Activated CD4-positive, alpha-beta T cell treated with anti-CD3 and anti-CD28 coated beads, Interleukin-2, amount 50 U/mL, for 48 hours (primary cell): ENCODE measurements at regions not wholly inside any gene's neighbourhood (a gene's known extent, or its start where the extent isn't known, plus 50 kb on each side); places are given as distances from the start of the nearest gene placed in this dataset.
"Not testable (repeated sequence)": the region's sequence is repeated elsewhere in the genome, so short reads cannot be mapped to it uniquely, and the experiment has no call there.

Experiments used
- DNase-seq, 2 experiments: peaks; one replicate each; pipeline ENCODE4 v3.0.0-alpha.2; 2020

DNA sequence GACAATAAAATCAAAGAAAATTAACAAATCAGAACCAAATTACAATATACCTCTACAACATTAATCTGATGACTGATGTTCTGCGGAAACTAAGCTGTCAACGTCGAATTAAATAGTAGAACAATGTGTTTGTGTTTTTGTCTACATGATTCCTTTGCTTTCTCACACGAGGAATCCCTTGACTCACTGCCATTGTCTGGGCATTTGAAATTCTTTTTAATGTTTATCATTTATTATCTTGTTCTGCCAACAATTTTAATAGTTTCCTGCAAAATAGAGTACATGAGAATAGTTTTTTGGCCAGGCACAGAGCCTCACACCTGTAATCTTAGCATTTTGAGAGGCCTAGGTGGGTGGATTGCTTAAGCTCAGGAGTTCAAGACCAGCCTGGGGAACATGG lies 76.6 kb upstream of the KRAS start:
- DNase-seq = no peak

DNA sequence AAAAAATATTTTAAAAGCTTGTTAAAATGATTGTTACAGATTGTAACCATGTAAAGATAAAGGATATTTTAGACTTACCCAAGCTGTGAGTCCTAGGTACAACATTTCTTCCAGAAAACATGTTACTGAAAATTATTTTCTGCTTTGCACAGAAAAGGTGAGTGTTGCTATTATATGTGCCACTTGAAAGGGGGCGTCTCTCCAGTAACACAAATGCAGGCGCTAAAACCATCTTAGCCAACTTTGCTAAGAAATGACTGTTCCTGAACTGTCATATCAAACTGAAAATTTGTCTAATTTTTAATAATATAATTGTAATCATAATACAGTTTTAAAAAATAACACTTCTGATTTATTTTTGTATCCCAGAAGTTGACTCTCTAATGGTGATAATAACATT lies 75.6 kb upstream of the KRAS start:
- no peak for DNase-seq

DNA sequence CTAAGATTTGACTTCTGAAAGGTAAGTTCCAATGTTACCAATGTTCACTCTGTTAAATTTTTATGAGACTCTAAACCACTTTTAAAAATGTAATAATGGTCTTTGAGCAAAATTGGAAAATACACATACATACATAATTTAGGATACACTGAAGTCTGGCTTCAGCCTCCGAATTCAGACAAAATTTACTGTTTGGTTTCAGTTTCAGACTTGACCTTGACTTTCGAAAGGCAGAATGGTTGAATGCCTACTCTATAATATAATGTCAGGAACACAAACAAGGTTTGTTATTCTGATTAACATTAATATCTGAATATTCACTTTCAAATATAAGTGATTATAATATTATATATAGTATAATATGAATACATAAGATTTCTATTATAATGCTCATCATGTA lies 74.1 kb upstream of the KRAS start:
- DNase-seq = no peak

DNA sequence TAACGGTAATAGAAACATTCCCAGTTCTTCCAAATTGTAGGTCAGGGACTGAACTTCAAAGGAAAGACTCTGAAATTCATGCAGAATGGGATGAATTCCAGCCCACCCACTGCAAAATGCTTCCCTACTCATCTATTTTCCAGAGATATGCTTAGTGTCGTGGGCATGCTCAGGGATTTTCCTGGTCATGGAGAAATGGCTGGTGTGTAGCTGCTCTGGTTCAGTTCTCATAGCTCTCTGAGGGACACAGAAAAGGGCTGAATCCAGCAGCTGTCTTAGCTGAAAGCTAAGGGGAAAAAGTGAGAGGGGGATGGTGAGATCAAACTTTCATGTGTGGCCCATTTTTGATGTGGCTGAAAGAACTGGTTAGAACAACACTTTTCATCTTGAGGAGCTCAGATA lies 72.9 kb upstream of the KRAS start:
- DNase-seq = no peak

DNA sequence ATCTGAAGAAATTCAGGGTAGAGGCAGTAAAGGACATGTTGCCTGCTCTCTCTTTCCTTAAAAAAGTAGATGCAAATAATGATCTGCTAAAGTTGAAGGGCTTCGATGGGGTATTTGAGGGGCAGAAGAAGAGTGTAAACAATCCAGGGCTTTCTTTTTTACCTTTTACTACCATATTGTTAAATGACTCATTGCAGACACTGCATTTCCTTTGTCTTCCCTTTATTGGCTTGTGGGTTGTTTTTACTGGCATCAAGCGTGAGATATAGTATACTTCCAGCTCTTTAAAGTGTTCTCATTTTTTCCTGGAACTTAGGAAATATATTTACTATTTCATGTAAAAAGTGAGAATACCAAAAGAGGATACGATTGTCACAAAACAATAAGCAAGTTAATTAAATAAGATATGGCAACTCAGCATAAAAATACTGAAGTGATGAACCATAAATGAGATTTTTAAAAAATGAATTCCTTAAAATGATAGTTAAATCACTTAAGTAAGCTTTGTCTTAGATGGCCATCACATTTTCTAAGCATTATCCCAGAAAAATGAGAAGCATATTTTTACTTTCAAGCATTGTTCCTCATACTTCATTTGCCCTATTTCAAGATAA lies 72.3 kb upstream of the KRAS start:
- DNase-seq = no peak

DNA sequence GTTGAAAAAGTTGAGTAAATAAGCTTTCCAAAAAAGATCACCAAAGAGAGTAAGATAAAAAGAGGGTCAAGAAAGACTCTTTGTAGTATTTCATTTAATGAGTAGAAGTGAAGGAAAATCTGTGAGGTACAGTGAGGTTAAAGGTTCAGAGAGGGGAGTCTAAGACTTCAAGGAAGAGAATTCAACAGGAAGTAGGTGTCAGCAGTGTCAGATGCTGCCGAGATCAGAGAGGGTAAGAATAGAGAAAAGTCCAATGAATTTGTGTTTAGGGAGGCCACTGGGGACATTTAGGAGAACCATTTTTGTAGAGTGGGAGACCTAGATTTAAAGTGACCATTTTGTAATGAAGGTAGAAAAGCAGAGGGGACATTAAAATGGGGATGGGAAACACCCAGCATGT lies 71.6 kb upstream of the KRAS start:
- no peak for DNase-seq

DNA sequence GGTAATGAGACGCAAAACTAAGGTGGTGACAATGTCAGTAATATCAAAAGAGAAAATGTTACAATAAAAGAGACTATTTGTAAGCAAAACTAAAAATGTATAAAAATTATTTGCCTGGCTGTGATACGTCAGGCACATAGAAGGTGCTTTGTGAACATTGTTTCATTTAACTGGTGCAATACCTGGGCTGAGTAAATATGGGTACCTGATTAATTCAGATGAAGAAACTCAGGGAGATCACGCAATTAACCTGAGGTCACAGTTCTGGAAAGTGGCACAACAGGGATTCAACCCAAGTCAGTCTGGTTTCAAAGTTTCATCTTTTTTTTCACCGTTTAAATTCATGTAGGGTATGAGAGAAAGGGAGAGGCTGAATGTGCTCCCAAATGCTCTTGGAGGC lies 71.0 kb upstream of the KRAS start:
- no peak for DNase-seq

DNA sequence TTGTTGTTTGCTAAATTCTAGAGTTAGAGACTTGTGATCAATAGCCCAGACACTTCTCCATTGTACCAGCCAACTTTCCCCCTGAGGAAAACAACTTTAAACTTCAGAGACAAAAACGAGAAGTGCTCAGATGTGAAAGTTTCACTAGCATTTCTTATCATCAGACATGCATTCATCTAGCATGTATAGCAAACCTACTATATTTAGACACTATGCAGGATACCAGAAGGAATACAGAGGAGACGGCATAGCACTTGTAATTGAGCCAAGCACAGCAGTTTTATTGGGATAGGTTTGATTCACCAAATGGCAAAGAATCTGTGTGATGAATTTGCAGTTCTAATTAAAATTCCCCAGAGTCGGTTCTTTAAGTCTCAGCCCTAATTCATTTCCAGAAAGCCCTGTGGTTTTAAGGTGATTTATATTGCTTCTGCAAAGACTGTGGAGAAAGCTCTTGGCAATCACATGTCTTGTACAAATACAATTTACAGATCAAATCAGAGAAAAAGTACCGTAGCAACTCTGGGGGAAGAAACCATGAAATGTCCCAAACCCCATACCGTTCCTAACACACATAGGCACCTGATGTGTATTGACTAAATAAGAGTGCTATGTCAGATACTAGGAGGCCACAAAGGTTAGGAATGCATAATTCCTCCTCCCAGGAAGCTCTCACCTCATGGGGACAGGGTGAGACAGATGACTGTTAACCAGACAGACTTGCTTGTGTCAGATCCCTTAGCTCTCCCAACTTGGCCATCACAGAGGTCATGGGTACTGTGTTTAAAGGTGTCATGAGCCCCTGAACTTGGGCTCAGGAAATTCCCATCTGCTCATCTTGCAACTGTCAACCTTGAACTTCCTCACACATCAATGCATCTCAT lies 69.6 kb upstream of the KRAS start:
- peak in 1 of 2 experiments; percentile 24 for DNase-seq

DNA sequence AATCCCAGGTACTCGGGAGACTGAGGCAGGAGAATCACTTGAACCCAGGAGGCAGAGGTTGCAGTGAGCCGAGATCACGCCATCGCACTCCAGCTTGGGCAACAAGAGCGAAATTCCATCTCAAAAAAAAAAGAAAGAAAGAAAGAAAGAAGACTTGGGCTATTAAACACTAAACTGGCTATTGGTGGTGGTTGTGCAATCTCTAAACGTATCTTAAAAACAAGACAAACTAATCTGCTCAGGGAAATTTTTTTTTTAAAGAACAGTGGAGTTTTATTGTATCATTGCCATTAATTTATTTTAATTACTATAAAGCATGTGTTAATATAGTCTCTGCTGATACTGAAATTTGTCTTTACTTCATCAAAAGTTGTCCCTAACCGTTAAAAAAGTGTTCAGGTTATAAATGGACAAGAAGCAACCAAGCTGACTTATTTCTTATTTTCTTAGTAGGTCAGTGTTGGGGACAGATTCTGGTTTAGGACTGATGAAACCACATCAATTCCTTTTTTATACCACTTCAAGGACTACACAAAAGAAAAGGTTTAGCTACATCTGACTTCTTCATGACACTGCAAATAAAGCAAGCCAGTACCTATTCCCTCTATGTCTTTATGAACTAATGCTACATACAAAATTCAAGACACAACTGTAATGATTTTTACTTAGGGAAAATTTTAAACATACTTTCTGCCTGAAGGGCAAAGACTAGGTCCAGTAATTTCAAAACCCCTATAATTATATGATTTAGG lies 68.7 kb upstream of the KRAS start:
- DNase-seq = no peak

DNA sequence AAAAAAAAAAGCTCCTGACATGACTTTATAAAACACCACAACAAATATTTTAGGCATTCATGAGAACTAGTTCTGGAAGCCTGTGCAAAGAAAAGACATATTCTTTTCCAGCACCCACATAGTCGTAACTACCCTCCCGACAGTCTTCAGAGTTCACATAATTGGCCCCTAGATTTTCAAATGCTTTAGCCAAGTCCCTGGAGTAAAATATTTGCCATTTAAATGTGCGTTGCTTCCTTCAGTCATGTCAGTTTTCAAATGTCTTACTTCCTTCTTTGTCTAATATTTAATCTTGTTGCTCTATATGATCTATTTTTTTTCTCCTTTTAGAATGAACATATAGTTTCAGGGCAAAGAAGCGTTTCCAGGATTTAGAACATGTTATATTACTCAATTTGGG lies 66.8 kb upstream of the KRAS start:
- DNase-seq = no peak

DNA sequence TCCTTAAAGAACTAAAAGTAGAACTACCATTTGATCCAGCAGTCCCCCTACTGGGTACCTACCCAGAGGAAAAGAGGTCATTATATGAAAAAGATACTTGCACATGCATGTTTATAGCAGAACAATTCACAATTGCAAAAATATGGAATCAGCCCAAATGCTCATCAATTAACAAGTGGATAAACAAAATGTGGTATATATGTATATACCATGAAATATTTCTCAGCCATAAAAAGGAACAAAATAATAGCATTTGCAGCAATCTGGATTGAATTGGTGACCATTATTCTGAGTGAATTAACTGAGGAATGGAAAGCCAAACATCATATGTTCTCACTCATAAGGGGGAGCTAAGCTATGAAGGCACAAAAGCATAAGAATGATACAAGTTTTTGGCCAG lies 64.7 kb upstream of the KRAS start:
- DNase-seq = no peak

DNA sequence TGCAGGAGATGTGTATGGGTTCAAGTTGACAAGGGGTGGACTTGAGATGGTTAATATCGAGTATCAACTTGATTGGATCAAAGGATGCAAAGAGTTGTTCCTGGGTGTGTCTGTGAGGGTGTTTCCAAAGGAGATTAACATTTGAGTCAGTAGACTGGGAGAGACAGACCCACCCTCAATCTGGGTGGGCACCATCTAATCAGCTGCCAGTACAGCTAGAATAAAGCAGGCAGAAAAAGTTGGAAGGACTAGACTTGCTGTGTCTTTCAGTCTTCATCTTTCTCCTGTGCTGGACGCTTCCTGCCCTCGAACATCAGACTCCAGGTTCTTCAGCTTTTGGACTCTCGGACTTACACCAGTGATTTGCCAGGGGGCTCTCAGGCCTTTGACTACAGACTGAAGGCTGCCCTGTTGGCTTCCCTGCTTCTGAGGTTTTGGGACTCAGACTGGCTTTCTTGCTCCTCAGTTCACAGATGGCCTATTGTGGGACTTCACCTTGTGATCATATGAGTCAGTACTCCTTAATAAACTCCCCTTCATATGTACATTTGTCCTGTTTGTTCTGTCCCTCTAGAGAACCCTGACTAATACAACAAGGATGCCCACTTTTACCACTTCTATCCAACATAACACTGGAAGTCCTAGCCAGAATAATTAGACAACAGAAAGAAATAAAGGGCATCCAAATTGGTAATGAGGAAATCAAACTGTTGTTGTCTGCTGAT lies 62.7 kb upstream of the KRAS start:
- not testable (repeated sequence) for DNase-seq

DNA sequence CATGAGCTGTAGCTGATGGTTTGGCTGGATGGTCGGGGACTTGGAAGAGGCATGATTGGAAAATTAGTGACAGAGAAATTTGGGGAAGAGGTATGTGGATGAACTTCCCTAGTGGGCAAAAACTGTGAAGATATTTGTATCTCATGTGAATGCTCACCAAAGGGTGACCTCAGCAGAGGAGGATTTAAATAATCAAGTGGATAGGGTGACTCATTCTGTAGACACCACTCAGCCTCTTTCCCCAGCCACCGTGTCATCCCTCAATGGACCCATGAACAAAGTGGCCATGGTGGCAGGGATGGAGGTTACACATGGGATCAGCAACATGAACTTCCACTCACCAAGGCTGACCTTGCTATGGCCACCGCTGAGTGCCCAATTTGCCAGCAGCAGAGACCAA lies 60.8 kb upstream of the KRAS start:
- DNase-seq = no peak

DNA sequence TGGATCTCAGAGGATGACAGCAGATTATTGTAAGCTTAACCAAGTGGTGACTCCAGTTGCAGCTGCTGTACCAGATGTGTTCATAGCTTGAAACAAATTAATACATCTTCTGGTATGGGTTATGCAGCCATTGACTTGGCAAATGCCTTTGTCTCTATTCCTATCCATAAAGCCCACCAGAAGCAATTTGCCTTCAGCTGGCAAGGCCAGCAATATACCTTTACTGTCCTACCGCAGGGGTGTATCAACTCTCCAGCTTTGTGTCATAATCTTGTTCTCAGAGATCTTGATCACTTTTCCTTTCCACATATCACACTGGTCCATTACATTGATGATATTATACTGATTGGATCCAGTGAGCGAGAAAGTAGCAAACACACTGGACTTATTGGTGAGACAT lies 59.3 kb upstream of the KRAS start:
- not testable (repeated sequence) for DNase-seq

DNA sequence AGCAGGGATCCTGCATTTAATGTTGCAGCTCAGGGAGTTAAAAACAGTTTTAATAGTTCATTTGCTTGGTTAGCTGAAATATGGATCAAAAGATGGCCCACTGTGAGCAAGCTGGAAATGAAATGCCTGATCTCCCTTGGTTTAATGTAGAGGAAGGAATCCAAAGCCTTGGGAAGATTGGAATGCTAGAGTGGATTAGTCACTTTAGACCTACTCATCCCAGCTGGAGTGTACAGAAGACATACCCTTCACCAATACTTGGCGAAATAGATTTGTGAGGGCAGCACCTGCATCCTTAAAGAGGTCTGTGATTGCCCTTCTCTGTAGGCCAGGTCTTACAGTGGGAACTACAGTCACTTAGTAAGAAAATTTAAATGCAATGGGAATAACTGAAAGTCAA lies 58.0 kb upstream of the KRAS start:
- DNase-seq = no peak

DNA sequence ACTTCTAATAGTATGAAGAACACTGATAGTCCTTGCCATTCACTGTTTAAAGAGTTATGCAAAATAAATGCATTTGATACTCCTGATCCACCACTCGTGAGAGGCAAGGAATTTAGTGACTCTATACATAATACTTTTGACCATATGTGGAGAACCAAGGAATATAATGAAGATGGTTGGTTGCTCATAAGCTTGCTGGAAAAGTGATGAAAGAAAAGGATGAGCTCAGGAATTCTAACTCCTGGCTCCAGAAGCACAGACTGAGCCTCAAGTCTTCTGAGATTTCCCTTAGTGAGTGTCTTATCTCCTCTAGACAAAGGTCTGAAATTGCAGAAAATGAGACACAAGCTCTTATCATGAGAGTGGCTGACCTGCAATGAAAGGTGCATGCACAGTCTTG lies 57.1 kb upstream of the KRAS start:
- DNase-seq = no peak

DNA sequence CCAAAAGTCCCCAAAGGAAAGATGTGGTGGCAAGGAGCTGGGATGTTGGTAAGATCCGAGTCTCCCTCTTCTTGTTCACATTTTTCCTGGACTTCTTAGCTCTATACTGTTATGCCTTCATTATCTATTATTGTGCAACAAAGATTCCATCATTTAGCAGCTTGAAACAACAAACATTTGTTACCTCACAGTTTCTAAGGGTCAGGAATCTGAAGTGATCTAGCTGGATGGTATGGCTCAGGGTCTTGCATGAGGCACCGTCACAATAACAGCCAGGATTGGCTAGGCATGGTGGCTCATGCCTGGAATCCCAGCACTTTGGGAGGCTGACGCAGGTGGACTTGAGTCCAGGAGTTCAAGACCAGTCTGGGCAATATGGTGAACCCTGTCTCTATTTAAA lies 51.1 kb upstream of the KRAS start:
- DNase-seq = no peak
